GM23338 (cell line): ENCODE measurements at regions not wholly inside any gene's neighbourhood (a gene's known extent, or its start where the extent isn't known, plus 50 kb on each side); places are given as distances from the start of the nearest gene placed in this dataset.

ENCODE experiments used
- CREB1 ChIP-seq: fragments of 250-450 bp; sonication (Bioruptor Pico); IDR thresholded peaks from 2 replicates; pipeline ENCODE4 v1.5.0; 2020; ENCODE audit warnings: low read depth, mild to moderate bottlenecking, moderate library complexity
- ETS1 ChIP-seq: IDR thresholded peaks from 2 replicates; pipeline ENCODE4 v1.6.1; 2016; ENCODE audit warnings: antibody characterized with exemption
- EZH2 ChIP-seq: fragments of 200-600 bp; sonication (generic); IDR thresholded peaks from one replicate; pipeline ENCODE4 v1.8.0; 2017; ENCODE audit warnings: antibody characterized with exemption, mild to moderate bottlenecking, low read depth; ENCODE audit not compliant: unreplicated experiment
- EZH2phosphoT487 ChIP-seq: fragments of 200-600 bp; sonication (generic); IDR thresholded peaks from one replicate; pipeline ENCODE4 v1.8.1; 2018; ENCODE audit warnings: antibody characterized with exemption; ENCODE audit not compliant: unreplicated experiment
- JUNB ChIP-seq: IDR thresholded peaks from one replicate; pipeline ENCODE4 v1.6.1; 2016; ENCODE audit warnings: antibody characterized with exemption; ENCODE audit not compliant: unreplicated experiment
- NANOG ChIP-seq: IDR thresholded peaks from 2 replicates; pipeline ENCODE4 v1.6.1; 2016; ENCODE audit warnings: antibody characterized with exemption, borderline replicate concordance
- POLR2AphosphoS5 ChIP-seq: IDR thresholded peaks from 2 replicates; pipeline ENCODE4 v1.6.1; 2016; ENCODE audit warnings: antibody characterized with exemption, low read depth
- REST ChIP-seq: IDR thresholded peaks from one replicate; pipeline ENCODE4 v1.6.1; 2018; ENCODE audit warnings: antibody characterized with exemption; ENCODE audit not compliant: unreplicated experiment
- STAT1 ChIP-seq: IDR thresholded peaks from one replicate; pipeline ENCODE4 v1.6.1; 2016; ENCODE audit warnings: antibody characterized with exemption; ENCODE audit not compliant: unreplicated experiment
- ZNF114 ChIP-seq: fragments of 250-450 bp; sonication (Bioruptor Pico); IDR thresholded peaks from 2 replicates; pipeline ENCODE4 v1.5.0; 2020; ENCODE audit warnings: mild to moderate bottlenecking, moderate library complexity
- TF ChIP-seq, protein P1 (sequence below), 2 experiments: fragments of 200-600 bp in 1 of 2; sonication (generic) in 1 of 2; conservative IDR thresholded peaks; 2 replicates each; pipeline versions ENCODE4 v1.5.1 to v1.6.1; 2016 to 2017; ENCODE audit warnings: antibody characterized with exemption in 2 of 2, low read depth in 2 of 2, mild to moderate bottlenecking in 2 of 2, moderate library complexity in 1 of 2

DNA sequence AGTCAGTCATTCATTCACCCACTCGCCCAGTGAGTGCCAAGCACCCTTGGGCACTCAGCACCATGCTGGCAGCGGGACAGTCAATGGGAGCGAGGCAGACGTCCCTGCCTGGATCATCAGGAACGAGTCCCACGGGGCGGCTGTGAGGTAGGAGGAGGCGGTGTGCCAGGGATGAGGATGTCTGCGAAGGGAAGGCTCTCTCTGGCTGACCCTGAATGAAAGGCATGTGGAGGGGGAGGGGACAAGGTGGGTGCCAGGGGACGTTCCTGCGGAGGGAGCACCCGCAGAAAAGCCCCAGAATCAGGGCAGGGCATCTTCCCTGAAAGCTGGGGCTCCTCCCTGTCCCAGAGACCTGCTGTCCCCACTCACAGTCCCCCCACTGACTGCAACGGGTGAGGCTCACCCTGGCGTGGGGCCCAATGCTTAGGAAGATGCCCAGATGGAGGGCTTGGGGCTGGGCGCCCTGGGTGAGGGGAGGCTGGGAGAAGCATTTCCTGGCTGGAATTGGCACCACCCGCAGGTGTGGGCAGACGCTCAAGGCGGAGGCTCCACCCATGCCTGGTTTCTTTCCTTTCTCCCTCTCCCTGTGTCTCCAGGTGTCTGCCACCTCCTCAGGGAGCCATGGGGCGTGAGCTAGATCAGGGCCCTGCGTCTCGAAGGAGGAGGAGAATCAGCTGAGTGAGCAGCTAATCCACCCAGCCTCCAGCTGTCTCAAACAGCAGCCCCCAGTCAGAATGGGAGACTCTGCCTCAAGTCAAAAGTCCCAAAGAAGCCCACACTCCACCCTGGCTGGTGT, 179.0 kb upstream of the PPP1R26 start:
- TF ChIP-seq, protein P1, sequence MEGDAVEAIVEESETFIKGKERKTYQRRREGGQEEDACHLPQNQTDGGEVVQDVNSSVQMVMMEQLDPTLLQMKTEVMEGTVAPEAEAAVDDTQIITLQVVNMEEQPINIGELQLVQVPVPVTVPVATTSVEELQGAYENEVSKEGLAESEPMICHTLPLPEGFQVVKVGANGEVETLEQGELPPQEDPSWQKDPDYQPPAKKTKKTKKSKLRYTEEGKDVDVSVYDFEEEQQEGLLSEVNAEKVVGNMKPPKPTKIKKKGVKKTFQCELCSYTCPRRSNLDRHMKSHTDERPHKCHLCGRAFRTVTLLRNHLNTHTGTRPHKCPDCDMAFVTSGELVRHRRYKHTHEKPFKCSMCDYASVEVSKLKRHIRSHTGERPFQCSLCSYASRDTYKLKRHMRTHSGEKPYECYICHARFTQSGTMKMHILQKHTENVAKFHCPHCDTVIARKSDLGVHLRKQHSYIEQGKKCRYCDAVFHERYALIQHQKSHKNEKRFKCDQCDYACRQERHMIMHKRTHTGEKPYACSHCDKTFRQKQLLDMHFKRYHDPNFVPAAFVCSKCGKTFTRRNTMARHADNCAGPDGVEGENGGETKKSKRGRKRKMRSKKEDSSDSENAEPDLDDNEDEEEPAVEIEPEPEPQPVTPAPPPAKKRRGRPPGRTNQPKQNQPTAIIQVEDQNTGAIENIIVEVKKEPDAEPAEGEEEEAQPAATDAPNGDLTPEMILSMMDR (conservative IDR thresholded peaks at IDR 0.05; ENCODE audit: low read depth in 2 of 2) = no peak
- TF ChIP-seq JUNB = no peak
- no peak for TF ChIP-seq STAT1
- TF ChIP-seq POLR2AphosphoS5 = no peak
- TF ChIP-seq ETS1 = no peak
- no peak for TF ChIP-seq EZH2
- no peak for TF ChIP-seq EZH2phosphoT487
- no peak for TF ChIP-seq REST
- TF ChIP-seq CREB1 (CRISPR knock-in tag) = no peak
- TF ChIP-seq NANOG = no peak
- no peak for TF ChIP-seq ZNF114 (CRISPR knock-in tag)
